Keratinocyte (primary cell): ENCODE measurements at regions not wholly inside any gene's neighbourhood (a gene's known extent, or its start where the extent isn't known, plus 50 kb on each side); places are given as distances from the start of the nearest gene placed in this dataset.

Experiments used
- DNase-seq: peaks from one replicate; pipeline ENCODE4 v3.0.0-alpha.2; 2011; ENCODE audit warnings: low read depth, missing footprints, low spot score
- FAIRE-seq: peaks from 2 replicates; lab custom pipeline; 2011; peaks lifted over from hg19 to GRCh38; lab: Jason Lieb, UNC
- H2AFZ ChIP-seq: 2 replicates; pipeline ENCODE4 v1.6.0; 2012; ENCODE audit warnings: low read length, control low read depth, inconsistent platforms; ENCODE audit not compliant: control insufficient read depth
- H3K27ac ChIP-seq: 2 replicates; pipeline ENCODE4 v1.5.1; 2011; ENCODE audit warnings: low read length; ENCODE audit not compliant: control insufficient read depth, insufficient read depth
- H3K27me3 ChIP-seq: 3 replicates; pipeline ENCODE4 v1.6.0; 2011; ENCODE audit warnings: low read length; ENCODE audit not compliant: control insufficient read depth, insufficient read depth; ENCODE audit errors: extremely low read depth
- H3K36me3 ChIP-seq, 2 experiments: 2 replicates in 1 of 2; 3 replicates in 1 of 2; pipeline ENCODE4 v1.5.1; 2011; ENCODE audit warnings: low read length in 2 of 2, mild to moderate bottlenecking in 1 of 2; ENCODE audit not compliant: control insufficient read depth in 2 of 2, insufficient read depth in 2 of 2; ENCODE audit errors: extremely low read depth in 1 of 2
- H3K4me1 ChIP-seq: 3 replicates; pipeline ENCODE4 v1.5.1; 2011; ENCODE audit warnings: low read length; ENCODE audit not compliant: control insufficient read depth, insufficient read depth; ENCODE audit errors: extremely low read depth
- H3K4me2 ChIP-seq: 3 replicates; pipeline ENCODE4 v1.6.0; 2011; ENCODE audit warnings: low read depth, low read length; ENCODE audit not compliant: control insufficient read depth, insufficient read depth; ENCODE audit errors: extremely low read depth
- H3K4me3 ChIP-seq, 3 experiments: fragments of 200-600 bp in 1 of 3; sonication (generic) in 1 of 3; 2 replicates in 2 of 3; 3 replicates in 1 of 3; pipeline ENCODE4 v1.5.1; 2011 to 2016; ENCODE audit warnings: low read length in 3 of 3, mild to moderate bottlenecking in 3 of 3, control low read depth in 2 of 3, inconsistent platforms in 1 of 3, low read depth in 1 of 3, mixed read lengths in 1 of 3, mixed run types in 1 of 3, moderate library complexity in 1 of 3; ENCODE audit not compliant: control insufficient read depth in 2 of 3, insufficient read depth in 2 of 3; ENCODE audit errors: extremely low read depth in 1 of 3
- H3K79me2 ChIP-seq: 2 replicates; pipeline ENCODE4 v1.6.0; 2012; ENCODE audit warnings: low read length; ENCODE audit not compliant: control insufficient read depth, insufficient read depth
- H3K9ac ChIP-seq: 3 replicates; pipeline ENCODE4 v1.6.0; 2011; ENCODE audit warnings: low read length; ENCODE audit not compliant: control insufficient read depth, insufficient read depth; ENCODE audit errors: extremely low read depth
- H3K9me1 ChIP-seq: 3 replicates; pipeline ENCODE4 v1.6.0; 2011; ENCODE audit warnings: low read length; ENCODE audit not compliant: control insufficient read depth, insufficient read depth; ENCODE audit errors: extremely low read depth
- H3K9me3 ChIP-seq: 2 replicates; pipeline ENCODE4 v1.5.1; 2012; ENCODE audit warnings: low read depth, low read length; ENCODE audit not compliant: control insufficient read depth
- H4K20me1 ChIP-seq: 3 replicates; pipeline ENCODE4 v1.6.0; 2011; ENCODE audit warnings: low read length; ENCODE audit not compliant: control insufficient read depth, insufficient read depth; ENCODE audit errors: extremely low read depth
- EZH2 ChIP-seq: IDR thresholded peaks from one replicate; pipeline ENCODE4 v1.6.1; 2012; ENCODE audit warnings: inconsistent platforms, mild to moderate bottlenecking, low read length, moderate library complexity
- dilution Hi-C: fragments of 300-500 bp; cut with MboI; formaldehyde crosslinking; loops from one replicate; pipeline ENCODE4 v1.7.0; 2020; ENCODE audit warnings: low sequenced_read_pairs; ENCODE audit not compliant: extremely low pct_ligation_motif_present
- TF ChIP-seq, protein P1 (sequence below), 3 experiments: IDR thresholded peaks in 1 of 3; conservative IDR thresholded peaks in 1 of 3; optimal IDR thresholded peaks in 1 of 3; 2 replicates in 2 of 3; 3 replicates in 1 of 3; pipeline versions ENCODE3 to v1.5.1; 2011; ENCODE audit warnings: low read length in 3 of 3, mild to moderate bottlenecking in 3 of 3, moderate library complexity in 2 of 3, control low read depth in 1 of 3, inconsistent platforms in 1 of 3; ENCODE audit not compliant: insufficient read depth in 2 of 3; ENCODE audit errors: extremely low read depth in 1 of 3

- Histone ChIP-seq H3K9ac (no peak overlapping the region), H3K9me3 (no peaks in the 10 kb centered on the region), H4K20me1 (no peaks in the 10 kb centered on the region), H3K27ac (no peak overlapping the region), H3K79me2 (no peaks in the 10 kb centered on the region), H2AFZ (no peak overlapping the region), H3K4me2 (no peak overlapping the region), H3K9me1 (no peaks in the 10 kb centered on the region), H3K4me1 (no peaks in the 10 kb centered on the region), H3K4me3 (no peak overlapping the region), H3K36me3 (no peaks in the 10 kb centered on the region), H3K27me3 (peaks cover 5% of the 10 kb centered on the region)
- DNase-seq (no peak), FAIRE-seq (no peak)
- TF ChIP-seq EZH2: no peak
- TF ChIP-seq, protein P1, sequence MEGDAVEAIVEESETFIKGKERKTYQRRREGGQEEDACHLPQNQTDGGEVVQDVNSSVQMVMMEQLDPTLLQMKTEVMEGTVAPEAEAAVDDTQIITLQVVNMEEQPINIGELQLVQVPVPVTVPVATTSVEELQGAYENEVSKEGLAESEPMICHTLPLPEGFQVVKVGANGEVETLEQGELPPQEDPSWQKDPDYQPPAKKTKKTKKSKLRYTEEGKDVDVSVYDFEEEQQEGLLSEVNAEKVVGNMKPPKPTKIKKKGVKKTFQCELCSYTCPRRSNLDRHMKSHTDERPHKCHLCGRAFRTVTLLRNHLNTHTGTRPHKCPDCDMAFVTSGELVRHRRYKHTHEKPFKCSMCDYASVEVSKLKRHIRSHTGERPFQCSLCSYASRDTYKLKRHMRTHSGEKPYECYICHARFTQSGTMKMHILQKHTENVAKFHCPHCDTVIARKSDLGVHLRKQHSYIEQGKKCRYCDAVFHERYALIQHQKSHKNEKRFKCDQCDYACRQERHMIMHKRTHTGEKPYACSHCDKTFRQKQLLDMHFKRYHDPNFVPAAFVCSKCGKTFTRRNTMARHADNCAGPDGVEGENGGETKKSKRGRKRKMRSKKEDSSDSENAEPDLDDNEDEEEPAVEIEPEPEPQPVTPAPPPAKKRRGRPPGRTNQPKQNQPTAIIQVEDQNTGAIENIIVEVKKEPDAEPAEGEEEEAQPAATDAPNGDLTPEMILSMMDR (optimal IDR thresholded peaks at IDR 0.05 in 1 of 3, IDR thresholded peaks at IDR 0.05 in 1 of 3, conservative IDR thresholded peaks at IDR 0.05 in 1 of 3; ENCODE audit: extremely low read depth in 1 of 3, insufficient read depth in 2 of 3, low read length in 3 of 3): no peak
- dilution Hi-C loops: no loop called here
Measured at GRCh38 chr17:33749171-33749570, 456.1 kb upstream of the ASIC2 start.

DNA sequence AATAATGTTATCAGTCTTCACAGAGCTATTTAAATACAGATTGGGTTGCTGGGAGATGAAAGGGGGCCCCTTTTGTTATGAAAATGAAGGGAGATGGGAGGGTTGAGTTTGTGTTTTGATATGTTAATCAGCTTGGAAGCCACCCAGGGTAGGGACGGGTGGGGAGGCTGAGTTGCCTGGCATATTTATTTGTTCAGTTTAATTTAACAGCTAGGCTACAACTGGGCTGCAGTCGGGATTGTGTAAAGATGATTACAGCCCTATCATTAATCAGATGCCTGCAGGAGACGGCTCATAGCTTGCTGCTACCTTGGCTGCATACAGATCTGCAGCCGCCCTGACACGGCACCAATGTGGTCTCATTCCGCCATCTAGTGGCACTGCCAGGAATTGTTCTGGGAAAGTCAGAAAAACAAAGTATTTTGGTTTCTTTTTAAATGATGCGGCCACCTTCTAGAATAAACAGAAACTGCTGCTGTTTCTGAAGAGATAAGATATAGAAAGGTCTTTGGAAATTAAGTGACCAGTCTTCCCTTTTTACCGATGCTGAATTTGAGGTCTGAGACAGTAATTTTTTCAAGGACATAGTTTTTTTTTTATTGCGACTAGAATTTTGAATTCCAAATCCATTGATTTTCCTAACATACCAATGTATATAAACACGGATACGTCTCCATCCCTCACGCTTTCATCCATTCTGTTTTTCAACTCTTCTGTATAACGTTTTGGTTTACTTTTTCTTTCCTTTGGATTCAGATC, 458.0 kb upstream of the ASIC2 start:
- Histone ChIP-seq H3K36me3 (no peaks in the 10 kb centered on the region), H3K4me1 (no peaks in the 10 kb centered on the region), H3K27me3 (peaks cover 5% of the 10 kb centered on the region), H4K20me1 (no peaks in the 10 kb centered on the region), H3K79me2 (no peaks in the 10 kb centered on the region), H2AFZ (no peak overlapping the region), H3K4me2 (peak overlapping the region; percentile 52), H3K27ac (no peak overlapping the region), H3K9me3 (no peaks in the 10 kb centered on the region), H3K9me1 (no peaks in the 10 kb centered on the region), H3K9ac (no peak overlapping the region), H3K4me3 (peak overlapping the region in 1 of 3 experiments; percentile 39)
- DNase-seq (peak; percentile 7), FAIRE-seq (peak; percentile 66)
- dilution Hi-C loops: no loop called here
- TF ChIP-seq, protein P1 (optimal IDR thresholded peaks at IDR 0.05 in 1 of 3, IDR thresholded peaks at IDR 0.05 in 1 of 3, conservative IDR thresholded peaks at IDR 0.05 in 1 of 3; ENCODE audit: extremely low read depth in 1 of 3, insufficient read depth in 2 of 3, low read length in 3 of 3): peak; percentile 81 to 87 (median 87)
- TF ChIP-seq EZH2: no peak
